Hepatocyte (in vitro differentiated cells): ENCODE measurements at regions not wholly inside any gene's neighbourhood (a gene's known extent, or its start where the extent isn't known, plus 50 kb on each side); places are given as distances from the start of the nearest gene placed in this dataset.

Source experiments
- EZH2 ChIP-seq: fragments of 200-600 bp; sonication (generic); IDR thresholded peaks from 2 replicates; pipeline ENCODE4 v1.6.1; 2016; ENCODE audit warnings: antibody characterized with exemption, mild to moderate bottlenecking, borderline replicate concordance
- EZH2phosphoT487 ChIP-seq: fragments of 200-600 bp; sonication (generic); IDR thresholded peaks from one replicate; pipeline ENCODE4 v1.6.1; 2018; ENCODE audit warnings: antibody characterized with exemption, mild to moderate bottlenecking, low read depth, moderate library complexity; ENCODE audit not compliant: unreplicated experiment, severe bottlenecking
- TF ChIP-seq, protein P1 (sequence below): fragments of 200-600 bp; sonication (generic); IDR thresholded peaks from 2 replicates; pipeline ENCODE4 v1.5.1; 2016; ENCODE audit warnings: antibody characterized with exemption, mild to moderate bottlenecking; ENCODE audit not compliant: poor library complexity

DNA sequence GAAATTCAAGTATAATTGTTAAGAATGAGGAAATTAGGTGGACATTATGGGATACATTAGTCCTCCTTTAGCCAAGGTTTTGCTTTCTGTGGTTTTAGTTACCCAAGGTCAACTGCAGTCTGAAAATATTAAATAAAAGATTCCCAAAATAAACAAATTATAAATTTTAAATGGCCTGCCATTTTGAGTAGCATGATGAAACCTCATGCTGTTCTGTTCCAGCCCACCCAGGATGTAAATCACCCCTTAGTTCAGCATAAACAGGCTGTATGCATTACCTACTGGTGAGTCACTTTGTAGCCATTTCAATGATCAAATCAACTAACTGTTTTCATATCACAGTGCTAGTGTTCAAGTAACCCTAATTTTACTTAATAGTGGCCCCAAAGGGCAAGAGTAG is 132.5 kb upstream of the LYPLAL1 start:
- TF ChIP-seq, protein P1, sequence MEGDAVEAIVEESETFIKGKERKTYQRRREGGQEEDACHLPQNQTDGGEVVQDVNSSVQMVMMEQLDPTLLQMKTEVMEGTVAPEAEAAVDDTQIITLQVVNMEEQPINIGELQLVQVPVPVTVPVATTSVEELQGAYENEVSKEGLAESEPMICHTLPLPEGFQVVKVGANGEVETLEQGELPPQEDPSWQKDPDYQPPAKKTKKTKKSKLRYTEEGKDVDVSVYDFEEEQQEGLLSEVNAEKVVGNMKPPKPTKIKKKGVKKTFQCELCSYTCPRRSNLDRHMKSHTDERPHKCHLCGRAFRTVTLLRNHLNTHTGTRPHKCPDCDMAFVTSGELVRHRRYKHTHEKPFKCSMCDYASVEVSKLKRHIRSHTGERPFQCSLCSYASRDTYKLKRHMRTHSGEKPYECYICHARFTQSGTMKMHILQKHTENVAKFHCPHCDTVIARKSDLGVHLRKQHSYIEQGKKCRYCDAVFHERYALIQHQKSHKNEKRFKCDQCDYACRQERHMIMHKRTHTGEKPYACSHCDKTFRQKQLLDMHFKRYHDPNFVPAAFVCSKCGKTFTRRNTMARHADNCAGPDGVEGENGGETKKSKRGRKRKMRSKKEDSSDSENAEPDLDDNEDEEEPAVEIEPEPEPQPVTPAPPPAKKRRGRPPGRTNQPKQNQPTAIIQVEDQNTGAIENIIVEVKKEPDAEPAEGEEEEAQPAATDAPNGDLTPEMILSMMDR = no peak
- TF ChIP-seq EZH2 = no peak
- TF ChIP-seq EZH2phosphoT487 = no peak
